WTC11 (cell line): ENCODE measurements at regions not wholly inside any gene's neighbourhood (a gene's known extent, or its start where the extent isn't known, plus 50 kb on each side); places are given as distances from the start of the nearest gene placed in this dataset.

Experiments
- ATAC-seq: fragments of 200-7000 bp; cut with Tn5 transposase; 2 replicates; pipeline ENCODE4 v1.10.0; 2021; ENCODE audit warnings: mild to moderate bottlenecking, moderate library complexity
- CTCF ChIA-PET: fragments of 300-600 bp; sonication (Branson Sonifier 250); formaldehyde crosslinking; loops from one replicate; lab custom pipeline; 2021; ENCODE audit warnings: antibody characterized with exemption; lab: Charles Lee
- POLR2A ChIA-PET: fragments of 350-600 bp; sonication (Branson Sonifier 250); formaldehyde crosslinking; loops from one replicate; lab custom pipeline; 2021; ENCODE audit warnings: antibody characterized with exemption; lab: Charles Lee
- DNase-seq: peaks from one replicate; pipeline ENCODE4 v3.0.0; 2021; ENCODE audit warnings: low spot score
- H3K27ac Mint-ChIP-seq: 2 replicates; pipeline ENCODE4 v1.8.0; 2021; ENCODE audit warnings: mixed read lengths
- H3K27me3 Mint-ChIP-seq: 2 replicates; pipeline ENCODE4 v1.8.0; 2021; ENCODE audit warnings: low read depth, mild to moderate bottlenecking, moderate library complexity, mixed read lengths
- H3K36me3 Mint-ChIP-seq: 2 replicates; pipeline ENCODE4 v1.8.0; 2021; ENCODE audit warnings: mixed read lengths
- H3K4me1 Mint-ChIP-seq: 2 replicates; pipeline ENCODE4 v1.8.0; 2022; ENCODE audit warnings: mixed read lengths
- H3K4me3 Mint-ChIP-seq: 2 replicates; pipeline ENCODE4 v1.8.0; 2021; ENCODE audit warnings: mild to moderate bottlenecking, moderate library complexity, mixed read lengths
- H3K9me3 Mint-ChIP-seq: 2 replicates; pipeline ENCODE4 v1.8.0; 2021; ENCODE audit warnings: mixed read lengths
- CBFB ChIP-seq: sonication (generic); formaldehyde crosslinking; IDR thresholded peaks from 2 replicates; pipeline ENCODE4 v1.8.1; 2022; ENCODE audit warnings: mild to moderate bottlenecking, low read depth, missing genetic modification reagents
- ERG ChIP-seq: fragments of 250-450 bp; sonication (Bioruptor Pico); IDR thresholded peaks from 2 replicates; pipeline ENCODE4 v1.8.0; 2021; ENCODE audit warnings: mild to moderate bottlenecking
- ESRRA ChIP-seq: sonication (generic); formaldehyde crosslinking; IDR thresholded peaks from 2 replicates; pipeline ENCODE4 v1.8.1; 2022; ENCODE audit warnings: mild to moderate bottlenecking, missing genetic modification reagents, borderline replicate concordance
- FOXP1 ChIP-seq: sonication (generic); formaldehyde crosslinking; IDR thresholded peaks from 2 replicates; pipeline ENCODE4 v1.8.0; 2022; ENCODE audit warnings: missing genetic modification reagents, mild to moderate bottlenecking, moderate library complexity, borderline replicate concordance
- FOXP4 ChIP-seq: sonication (generic); formaldehyde crosslinking; IDR thresholded peaks from 2 replicates; pipeline ENCODE4 v1.8.0; 2022; ENCODE audit warnings: mild to moderate bottlenecking, missing genetic modification reagents
- GTF2I ChIP-seq: fragments of 250-450 bp; sonication (Bioruptor Pico); conservative IDR thresholded peaks from 2 replicates; pipeline ENCODE4 v1.4.0; 2021; ENCODE audit warnings: mild to moderate bottlenecking
- HMGXB4 ChIP-seq: sonication (generic); formaldehyde crosslinking; IDR thresholded peaks from 2 replicates; pipeline ENCODE4 v1.8.1; 2023; ENCODE audit warnings: mild to moderate bottlenecking, moderate library complexity, missing genetic modification reagents
- IRF2 ChIP-seq: sonication (generic); formaldehyde crosslinking; IDR thresholded peaks from 2 replicates; pipeline ENCODE4 v1.8.0; 2022; ENCODE audit warnings: low read depth, missing genetic modification reagents, borderline replicate concordance
- MAX ChIP-seq: sonication (generic); formaldehyde crosslinking; IDR thresholded peaks from 2 replicates; pipeline ENCODE4 v1.8.0; 2022; ENCODE audit warnings: mild to moderate bottlenecking, missing genetic modification reagents
- MYBL2 ChIP-seq: sonication (generic); formaldehyde crosslinking; IDR thresholded peaks from 2 replicates; pipeline ENCODE4 v1.8.1; 2023; ENCODE audit warnings: mild to moderate bottlenecking, moderate library complexity, missing genetic modification reagents
- NFE2L1 ChIP-seq: sonication (generic); formaldehyde crosslinking; IDR thresholded peaks from 2 replicates; pipeline ENCODE4 v1.8.1; 2023; ENCODE audit warnings: missing genetic modification reagents
- NR2C2 ChIP-seq: sonication (generic); formaldehyde crosslinking; IDR thresholded peaks from 2 replicates; pipeline ENCODE4 v1.8.0; 2022; ENCODE audit warnings: mild to moderate bottlenecking, missing genetic modification reagents
- NR3C1 ChIP-seq: sonication (generic); formaldehyde crosslinking; conservative IDR thresholded peaks from 2 replicates; pipeline ENCODE4 v1.8.1; 2023; ENCODE audit warnings: low read depth, mild to moderate bottlenecking, missing genetic modification reagents
- PRDM15 ChIP-seq: sonication (generic); formaldehyde crosslinking; IDR thresholded peaks from 2 replicates; pipeline ENCODE4 v1.8.0; 2022; ENCODE audit warnings: missing genetic modification reagents
- RORB ChIP-seq: fragments of 250-450 bp; sonication (Bioruptor Pico); IDR thresholded peaks from 2 replicates; pipeline ENCODE4 v1.9.0; 2021; ENCODE audit warnings: mild to moderate bottlenecking
- SP1 ChIP-seq: sonication (generic); formaldehyde crosslinking; conservative IDR thresholded peaks from 2 replicates; pipeline ENCODE4 v1.8.1; 2022; ENCODE audit warnings: missing genetic modification reagents
- TCF7 ChIP-seq: sonication (generic); formaldehyde crosslinking; IDR thresholded peaks from 2 replicates; pipeline ENCODE4 v1.8.0; 2022; ENCODE audit warnings: mild to moderate bottlenecking, low read depth, missing genetic modification reagents, moderate library complexity
- TEAD1 ChIP-seq: sonication (generic); formaldehyde crosslinking; IDR thresholded peaks from 2 replicates; pipeline ENCODE4 v1.8.0; 2022; ENCODE audit warnings: mild to moderate bottlenecking, missing genetic modification reagents
- ZBTB21 ChIP-seq: sonication (generic); formaldehyde crosslinking; IDR thresholded peaks from 2 replicates; pipeline ENCODE4 v1.8.1; 2023; ENCODE audit warnings: mild to moderate bottlenecking, missing genetic modification reagents, borderline replicate concordance
- ZNF416 ChIP-seq: fragments of 250-450 bp; sonication (Bioruptor Pico); IDR thresholded peaks from 2 replicates; pipeline ENCODE4 v1.9.0; 2021; ENCODE audit warnings: mild to moderate bottlenecking, inconsistent platforms
- ZNF423 ChIP-seq: fragments of 250-450 bp; sonication (Bioruptor Pico); IDR thresholded peaks from 2 replicates; pipeline ENCODE4 v2.1.2; 2022; ENCODE audit warnings: mild to moderate bottlenecking, moderate library complexity
- ZNF532 ChIP-seq: fragments of 250-450 bp; sonication (Bioruptor Pico); IDR thresholded peaks from 2 replicates; pipeline ENCODE4 v1.9.0; 2021; ENCODE audit warnings: mild to moderate bottlenecking, borderline replicate concordance
- ZSCAN18 ChIP-seq: fragments of 250-450 bp; sonication (Bioruptor Pico); IDR thresholded peaks from 2 replicates; pipeline ENCODE4 v2.1.2; 2022; ENCODE audit warnings: mild to moderate bottlenecking, moderate library complexity

- Mint-ChIP-seq H3K4me3 (no peak overlapping the region), H3K27me3 (peaks cover 37% of the 10 kb centered on the region), H3K36me3 (no peaks in the 10 kb centered on the region), H3K9me3 (peaks cover 8% of the 10 kb centered on the region), H3K27ac (no peak overlapping the region), H3K4me1 (no peaks in the 10 kb centered on the region)
- POLR2A ChIA-PET = no interaction called here
- DNase-seq (peak; percentile 76), ATAC-seq (peak; percentile 88)
- CTCF ChIA-PET = no interaction called here
- TF ChIP-seq ZNF416 (CRISPR knock-in tag) (no peak), TCF7 (CRISPR knock-in tag) (no peak), ERG (CRISPR knock-in tag) (no peak), GTF2I (CRISPR knock-in tag) (no peak), HMGXB4 (CRISPR knock-in tag) (no peak), ZNF532 (CRISPR knock-in tag) (no peak), RORB (no peak), ESRRA (CRISPR knock-in tag) (peak; percentile 41; the same call in 1 of the 2 replicates), ZNF423 (peak; percentile 82; the same call in 1 of the 2 replicates), MYBL2 (CRISPR knock-in tag) (no peak), CBFB (CRISPR knock-in tag) (no peak), TEAD1 (CRISPR knock-in tag) (0 out of 2 replicates have a peak, but pooled peaks have one; percentile 45), ZSCAN18 (CRISPR knock-in tag) (no peak), PRDM15 (CRISPR knock-in tag) (no peak), FOXP4 (CRISPR knock-in tag) (peak; percentile 88), NR2C2 (CRISPR knock-in tag) (no peak), IRF2 (CRISPR knock-in tag) (no peak), MAX (no peak), NFE2L1 (CRISPR knock-in tag) (no peak), SP1 (CRISPR knock-in tag) (no peak), ZBTB21 (CRISPR knock-in tag) (no peak), FOXP1 (CRISPR knock-in tag) (0 out of 2 replicates have a peak, but pooled peaks have one; percentile 29), NR3C1 (CRISPR knock-in tag) (no peak)
Measured at GRCh38 chr1:34500451-34500850, 254.4 kb upstream of the GJB5 start.
